Left forelimb (tissue), 1 donor: ENCODE measurements at regions not wholly inside any gene's neighbourhood (a gene's known extent, or its start where the extent isn't known, plus 50 kb on each side); places are given as distances from the start of the nearest gene placed in this dataset.

Source experiments
- DNase-seq: peaks from one replicate; pipeline ENCODE4 v3.0.0-alpha.2; 2018; ENCODE audit warnings: low spot score

GRCh38 chr15:47620960-47621681 lies 96.2 kb upstream of the SEMA6D start:
- no peak for DNase-seq

- DNase-seq, result no peak
Observed at GRCh38 chr15:47622055-47622454, 95.2 kb upstream of the SEMA6D start.

DNA sequence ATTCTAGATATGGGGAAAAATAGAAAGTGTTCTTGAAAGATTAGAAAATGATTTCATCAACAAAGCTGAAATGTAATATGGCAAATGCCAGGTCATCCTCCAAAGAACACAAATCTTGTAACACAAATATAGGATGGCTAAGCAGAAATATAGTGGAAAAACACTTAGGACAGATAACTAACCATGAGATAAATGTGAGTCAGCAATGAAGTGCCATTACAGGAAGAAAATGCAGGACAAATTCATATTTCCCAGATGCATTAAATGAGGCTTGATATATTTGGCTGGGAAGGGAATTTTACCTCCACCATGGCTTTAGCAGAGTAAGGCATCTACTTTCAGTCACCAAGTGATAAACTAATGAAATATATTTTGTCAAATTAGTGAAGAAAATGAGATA lies 92.8 kb upstream of the SEMA6D start:
- no peak for DNase-seq

DNA sequence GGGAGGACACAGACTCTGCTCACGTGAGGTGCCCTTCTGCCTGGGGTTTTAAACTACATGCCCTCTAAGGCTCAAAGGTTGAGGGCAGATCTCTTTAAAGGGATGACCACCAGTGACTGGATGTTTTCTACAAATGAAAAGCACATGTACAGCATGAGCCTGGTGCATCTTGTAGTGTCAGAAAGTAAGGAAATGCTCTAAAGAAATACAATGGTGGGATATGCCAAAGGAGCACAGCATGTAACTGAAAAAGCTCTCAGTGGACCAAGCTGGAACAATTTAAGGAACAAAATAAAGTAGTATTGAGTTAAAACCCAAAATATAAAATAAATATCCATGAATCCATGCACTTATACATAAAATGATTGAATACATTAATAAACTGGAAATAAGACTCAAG lies 78.3 kb upstream of the SEMA6D start:
- no peak for DNase-seq

DNA sequence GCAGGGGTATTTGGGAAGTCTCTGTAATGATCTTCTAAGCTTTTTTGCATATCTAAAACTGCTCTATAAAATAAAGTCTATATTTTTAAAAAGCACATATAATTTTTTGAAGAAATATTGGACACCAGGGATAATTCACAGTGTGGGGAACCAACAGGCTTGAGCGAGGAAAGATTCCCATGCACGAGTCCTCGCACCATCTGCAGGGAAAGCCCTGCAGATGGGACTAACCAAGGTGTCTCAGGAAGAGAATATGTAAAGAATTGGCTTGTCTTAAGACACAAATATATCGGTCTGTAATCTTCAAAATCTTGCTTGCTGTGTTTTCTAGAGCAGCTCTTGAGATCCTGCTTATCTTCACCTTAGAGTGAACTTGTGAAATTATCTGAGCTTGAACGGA lies 77.2 kb upstream of the SEMA6D start:
- no peak for DNase-seq

DNA sequence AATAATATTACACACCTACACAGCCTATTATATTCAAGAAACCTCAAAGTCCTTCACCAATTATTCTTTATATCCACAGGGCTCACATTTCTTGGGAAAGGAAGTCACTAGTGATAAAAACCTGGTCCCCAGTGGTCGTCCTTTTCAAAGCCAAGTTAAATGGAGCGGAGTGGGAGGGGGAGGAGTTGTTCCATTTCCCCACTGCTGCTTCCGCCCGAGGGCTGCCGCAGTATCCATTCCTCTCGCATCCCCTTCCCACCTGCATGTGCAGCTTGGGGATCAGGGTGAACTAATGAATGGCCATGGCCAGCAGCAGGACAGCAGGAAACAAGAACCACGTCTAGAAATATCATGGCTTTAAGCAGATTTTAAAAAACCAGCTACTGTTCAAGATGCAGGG lies 76.4 kb upstream of the SEMA6D start:
- DNase-seq, result no peak

DNA sequence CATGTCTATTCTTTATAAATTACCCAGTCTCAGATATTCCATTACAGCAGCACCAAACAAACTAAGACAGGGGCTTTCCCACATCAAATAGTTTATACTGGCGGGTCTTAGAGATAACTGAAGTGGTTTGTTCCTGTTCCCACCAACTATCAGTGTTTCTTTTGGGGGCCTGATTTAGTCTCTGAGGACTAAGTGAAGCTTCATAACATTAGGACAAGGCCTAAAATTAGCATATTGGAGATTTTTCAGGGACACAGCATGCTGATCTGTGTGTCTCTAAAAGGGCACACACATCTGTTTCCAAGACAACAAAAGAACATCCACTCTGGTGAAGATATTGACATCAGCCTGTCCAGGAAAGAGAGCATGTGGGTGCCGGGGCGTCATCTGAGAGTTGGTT lies 72.6 kb upstream of the SEMA6D start:
- no peak for DNase-seq

DNA sequence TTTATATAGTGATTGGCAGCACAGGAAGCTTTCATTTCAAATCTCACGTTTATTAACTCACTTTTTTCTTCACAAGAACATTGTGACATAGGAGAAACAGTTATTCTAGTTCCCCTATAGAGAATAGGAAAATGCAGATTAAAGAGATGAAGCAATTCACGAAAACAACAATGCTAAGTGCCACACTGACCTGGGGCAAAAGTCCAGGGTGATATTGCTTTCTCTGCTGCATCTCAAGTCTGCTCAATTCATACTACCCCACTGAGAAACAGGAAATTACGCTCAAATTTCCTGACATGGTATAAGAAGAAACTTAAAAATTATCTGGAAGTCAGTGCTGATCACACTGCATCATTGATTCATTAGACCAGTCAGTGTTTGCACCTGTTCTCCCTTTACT lies 66.7 kb upstream of the SEMA6D start:
- no peak for DNase-seq

GRCh38 chr15:47652328-47652727 lies 65.0 kb upstream of the SEMA6D start:
- DNase-seq, result no peak

GRCh38 chr15:47652844-47653243 lies 64.5 kb upstream of the SEMA6D start:
- no peak for DNase-seq

GRCh38 chr15:47661661-47662180 lies 55.6 kb upstream of the SEMA6D start:
- no peak for DNase-seq

GRCh38 chr15:47663101-47663500 lies 54.2 kb upstream of the SEMA6D start:
- DNase-seq, result no peak
